Panc1 (cell line): ENCODE measurements at regions not wholly inside any gene's neighbourhood (a gene's known extent, or its start where the extent isn't known, plus 50 kb on each side); places are given as distances from the start of the nearest gene placed in this dataset.
"Not testable (repeated sequence)": the region's sequence is repeated elsewhere in the genome, so short reads cannot be mapped to it uniquely, and the experiment has no call there.

Experiments
- ATAC-seq: fragments of 200-7000 bp; cut with Tn5 transposase; 2 replicates; pipeline ENCODE4 v1.9.1; 2020; ENCODE audit warnings: mild to moderate bottlenecking, moderate library complexity
- BruUV-seq: library from RNA; stranded (reverse); fragments of 400-500 nt; replicated peaks from 2 replicates; lab custom pipeline; 2021; lab: Mats Ljungman, UMichigan
- CTCF ChIA-PET: fragments of 300-600 bp; sonication (Branson Sonifier 250); formaldehyde crosslinking; loops from one replicate; lab custom pipeline; 2022; ENCODE audit warnings: antibody characterized with exemption; lab: Charles Lee
- POLR2A ChIA-PET: fragments of 300-600 bp; sonication (Branson Sonifier 250); formaldehyde crosslinking; loops from one replicate; lab custom pipeline; 2022; ENCODE audit warnings: antibody characterized with exemption; lab: Charles Lee
- DNase-seq: peaks from one replicate; pipeline ENCODE4 v3.0.0-alpha.2; 2010; ENCODE audit warnings: low read depth, low spot score
- H3K27ac ChIP-seq: 2 replicates; pipeline ENCODE4 v1.5.1; 2011; ENCODE audit warnings: mild to moderate bottlenecking, low read length, inconsistent platforms
- H3K27me3 ChIP-seq: fragments of 200-500 bp; sonication (Bioruptor generic); 2 replicates; pipeline ENCODE4 v1.6.0; 2014; ENCODE audit warnings: low read length, inconsistent platforms; ENCODE audit not compliant: control insufficient read depth, insufficient read depth
- H3K36me3 ChIP-seq: fragments of 200-500 bp; sonication (Bioruptor generic); 2 replicates; pipeline ENCODE4 v1.5.1; 2014; ENCODE audit warnings: inconsistent platforms, mild to moderate bottlenecking, low read length, moderate library complexity; ENCODE audit not compliant: control insufficient read depth, insufficient read depth
- H3K4me1 ChIP-seq: 2 replicates; pipeline ENCODE4 v1.5.1; 2011; ENCODE audit warnings: inconsistent platforms, mild to moderate bottlenecking, low read length, moderate library complexity; ENCODE audit not compliant: control insufficient read depth, insufficient read depth
- H3K4me3 ChIP-seq, 2 experiments: 2 replicates each; pipeline ENCODE4 v1.5.1; 2011 to 2012; ENCODE audit warnings: low read depth in 2 of 2, low read length in 2 of 2, mild to moderate bottlenecking in 2 of 2, inconsistent platforms in 1 of 2, moderate library complexity in 1 of 2
- H3K9me3 ChIP-seq: fragments of 200-500 bp; sonication (Bioruptor generic); 2 replicates; pipeline ENCODE4 v1.5.1; 2014; ENCODE audit warnings: low read depth, mild to moderate bottlenecking, inconsistent platforms, low read length, moderate library complexity; ENCODE audit not compliant: control insufficient read depth, insufficient read depth
- CTCF ChIP-seq: fragments of 450-650 bp; IDR thresholded peaks from 2 replicates; pipeline ENCODE4 v1.5.1; 2017; ENCODE audit warnings: mild to moderate bottlenecking
- POLR2AphosphoS5 ChIP-seq: IDR thresholded peaks from 2 replicates; pipeline ENCODE4 v1.6.1; 2012; ENCODE audit warnings: mild to moderate bottlenecking, low read depth, low read length, moderate library complexity
- REST ChIP-seq, 2 experiments: IDR thresholded peaks; 2 replicates each; pipeline ENCODE4 v1.6.1; 2011 to 2012; ENCODE audit warnings: low read depth in 2 of 2, control low read depth in 1 of 2, low read length in 1 of 2, mild to moderate bottlenecking in 1 of 2, moderate library complexity in 1 of 2; ENCODE audit not compliant: insufficient read depth in 1 of 2
- SIN3A ChIP-seq: IDR thresholded peaks from 2 replicates; pipeline ENCODE4 v1.6.1; 2012; ENCODE audit warnings: low read depth, mild to moderate bottlenecking, low read length, moderate library complexity, borderline replicate concordance; ENCODE audit not compliant: insufficient read depth
- TCF7L2 ChIP-seq: IDR thresholded peaks from 2 replicates; pipeline ENCODE4 v1.6.1; 2011; ENCODE audit warnings: mild to moderate bottlenecking, low read depth, low read length, inconsistent platforms
- in situ Hi-C: cut with HindIII; loops from 2 replicates; pipeline ENCODE4 v1.10.0; 2016; ENCODE audit warnings: low sequenced_read_pairs, low pct_unique_long_range_greater_than_20kb
- intact Hi-C: fragments of 100-400 bp; cut with micrococcal nuclease; formaldehyde crosslinking; loops from one replicate; pipeline ENCODE4 v1.10.0; 2022; ENCODE audit not compliant: unreplicated experiment

GRCh38 chrX:84830836-84831235 is 172.8 kb upstream of the APOOL start:
- intact Hi-C loops (no loop called here), in situ Hi-C loops (no loop called here)
- Histone ChIP-seq H3K4me3 (no peak overlapping the region), H3K27ac (no peak overlapping the region), H3K4me1 (no peaks in the 10 kb centered on the region), H3K9me3 (no peaks in the 10 kb centered on the region; the same call in 1 of the 2 replicates), H3K36me3 (no peaks in the 10 kb centered on the region), H3K27me3 (no peaks in the 10 kb centered on the region)
- BruUV-seq, result no TSS peak
- POLR2A ChIA-PET, result no interaction called here
- CTCF ChIA-PET, result no interaction called here
- TF ChIP-seq TCF7L2 (no peak), SIN3A (no peak), REST (IDR thresholded peaks at IDR 0.05; ENCODE audit: insufficient read depth in 1 of 2, low read depth in 2 of 2, low read length in 1 of 2) (no peak), POLR2AphosphoS5 (no peak), CTCF (no peak)
- no peak for ATAC-seq
- no peak for DNase-seq

- in situ Hi-C loops, result not testable (repeated sequence)
Observed at GRCh38 chrX:84846541-84846940, 157.1 kb upstream of the APOOL start.

GRCh38 chrX:84851183-84851582 is 152.5 kb upstream of the APOOL start:
- in situ Hi-C loops, intact Hi-C loops, BruUV-seq, H3K4me3 ChIP-seq, H3K4me1 ChIP-seq, DNase-seq, POLR2A ChIA-PET, H3K9me3 ChIP-seq, CTCF ChIA-PET, H3K27me3 ChIP-seq, ATAC-seq, H3K27ac ChIP-seq, H3K36me3 ChIP-seq: not testable (repeated sequence)

More at GRCh38 chrX:84846541-84846940, 157.1 kb upstream of the APOOL start:
- CTCF ChIA-PET, POLR2A ChIA-PET, H3K9me3 ChIP-seq, BruUV-seq, DNase-seq, H3K27ac ChIP-seq, intact Hi-C loops, H3K4me3 ChIP-seq, H3K27me3 ChIP-seq, H3K4me1 ChIP-seq, ATAC-seq, H3K36me3 ChIP-seq: not testable (repeated sequence)

GRCh38 chrX:84856791-84857190 is 146.9 kb upstream of the APOOL start:
- H3K4me3 ChIP-seq, POLR2A ChIA-PET, intact Hi-C loops, H3K9me3 ChIP-seq, in situ Hi-C loops, CTCF ChIA-PET, H3K36me3 ChIP-seq, ATAC-seq, H3K27ac ChIP-seq, H3K27me3 ChIP-seq, H3K4me1 ChIP-seq, DNase-seq, BruUV-seq: not testable (repeated sequence)

GRCh38 chrX:84858771-84859170 is 144.9 kb upstream of the APOOL start:
- DNase-seq, H3K4me1 ChIP-seq, POLR2A ChIA-PET, ATAC-seq, in situ Hi-C loops, CTCF ChIA-PET, H3K27me3 ChIP-seq, intact Hi-C loops, BruUV-seq, H3K9me3 ChIP-seq, H3K4me3 ChIP-seq, H3K27ac ChIP-seq, H3K36me3 ChIP-seq: not testable (repeated sequence)
